ENCODE measurements at regions not wholly inside any gene's neighbourhood (a gene's known extent, or its start where the extent isn't known, plus 50 kb on each side); places are given as distances from the start of the nearest gene placed in this dataset.
"Not testable (repeated sequence)": the region's sequence is repeated elsewhere in the genome, so short reads cannot be mapped to it uniquely, and the experiment has no call there.

DNA sequence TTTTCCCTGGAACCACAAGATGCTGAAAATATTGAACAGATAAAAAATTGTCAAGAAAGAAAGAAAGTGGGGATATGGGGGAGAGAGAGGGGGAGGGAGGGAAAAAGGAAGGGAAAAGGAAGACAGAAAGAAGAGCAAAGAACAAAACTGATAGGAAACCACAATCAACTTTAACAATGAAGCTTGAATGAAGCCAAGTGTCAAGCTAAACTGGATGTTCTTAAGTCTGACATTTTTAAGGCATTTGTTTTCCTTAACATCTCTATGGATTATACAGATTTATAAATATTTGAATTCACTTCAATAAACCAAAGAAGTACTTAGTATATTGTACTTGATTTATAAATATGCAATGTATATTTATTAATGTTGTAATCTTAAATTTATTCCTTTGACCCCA lies 197.6 kb upstream of the SMLR1 start:
- no peaks in the 10 kb centered on the region for H3K9me3 Mint-ChIP-seq
- H3K27me3 Mint-ChIP-seq (ENCODE audit: low read depth in 3 of 3), result peaks cover 2 to 3% (median 3%) of the 10 kb centered on the region in 3 donors
- H3K27ac Mint-ChIP-seq, result no peak overlapping the region
- no peaks in the 10 kb centered on the region for H3K36me3 Mint-ChIP-seq
- H3K4me1 Mint-ChIP-seq, result no peaks in the 10 kb centered on the region
- no peak for DNase-seq
- H3K4me3 Mint-ChIP-seq, result no peak overlapping the region

GRCh38 chr6:130632277-130632676 lies 194.9 kb upstream of the SMLR1 start:
- peaks cover 0 to 11% (median 4%) of the 10 kb centered on the region in 3 donors for H3K36me3 Mint-ChIP-seq
- DNase-seq, result no peak
- peaks cover 0 to 9% (median 0%) of the 10 kb centered on the region in 6 donors for H3K9me3 Mint-ChIP-seq
- H3K27me3 Mint-ChIP-seq (ENCODE audit: low read depth in 3 of 3), result peaks cover 0 to 5% (median 2%) of the 10 kb centered on the region in 3 donors
- H3K4me3 Mint-ChIP-seq, result no peak overlapping the region
- no peak overlapping the region for H3K27ac Mint-ChIP-seq
- H3K4me1 Mint-ChIP-seq, result no peaks in the 10 kb centered on the region

DNA sequence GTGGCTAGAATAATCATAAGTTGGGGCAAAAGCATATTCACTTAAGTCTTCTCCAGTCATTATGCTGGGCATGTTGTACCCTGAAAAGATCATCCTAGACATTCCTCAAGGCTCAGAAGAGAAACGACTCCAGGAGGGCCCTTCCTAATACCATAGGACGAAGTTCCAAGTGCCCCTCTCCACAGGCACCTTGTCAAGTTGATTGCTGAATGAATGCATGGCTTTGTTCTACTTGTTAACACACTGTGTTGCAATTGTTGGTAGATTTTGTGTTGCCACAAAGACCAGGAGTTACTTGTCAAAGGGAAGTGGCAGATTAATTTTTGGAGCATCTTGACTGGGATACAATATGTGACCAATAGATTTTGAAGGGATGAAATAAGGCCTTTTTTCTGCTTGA lies 194.3 kb upstream of the SMLR1 start:
- Mint-ChIP-seq H3K4me3 (no peak overlapping the region), H3K27ac (no peak overlapping the region), H3K36me3 (peaks cover 0 to 11% (median 4%) of the 10 kb centered on the region in 3 donors), H3K27me3 (ENCODE audit: low read depth in 3 of 3) (peaks cover 0 to 5% (median 2%) of the 10 kb centered on the region in 3 donors), H3K9me3 (peaks cover 0 to 9% (median under 1%) of the 10 kb centered on the region in 6 donors), H3K4me1 (no peaks in the 10 kb centered on the region)
- no peak for DNase-seq

DNA sequence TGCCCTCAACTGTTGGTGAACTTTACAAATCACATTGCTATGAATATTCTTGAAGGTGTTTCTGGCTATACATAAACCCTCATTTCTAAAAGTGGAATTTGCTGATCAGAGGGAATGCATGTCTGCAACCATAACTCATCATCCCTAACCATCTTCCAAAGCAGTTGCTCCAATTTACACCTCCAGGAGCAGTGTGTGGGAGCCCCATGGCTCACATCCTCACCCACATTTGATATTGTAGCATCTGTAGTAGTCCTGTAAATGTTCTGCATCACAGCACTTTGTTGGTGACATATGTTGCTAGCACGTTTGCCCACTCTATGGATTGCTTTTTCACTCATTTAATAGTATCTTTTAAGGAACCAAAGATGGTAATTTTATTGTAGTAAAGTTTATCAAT lies 183.8 kb upstream of the SMLR1 start:
- H3K4me1 Mint-ChIP-seq, result no peaks in the 10 kb centered on the region
- H3K4me3 Mint-ChIP-seq, result no peak overlapping the region
- no peak overlapping the region for H3K27ac Mint-ChIP-seq
- peaks cover 0 to 3% (median 2%) of the 10 kb centered on the region in 3 donors for H3K27me3 Mint-ChIP-seq (ENCODE audit: low read depth in 3 of 3)
- H3K36me3 Mint-ChIP-seq, result peaks cover 0 to 3% (median 0%) of the 10 kb centered on the region in 3 donors
- no peak for DNase-seq
- peaks cover 6 to 22% (median 14%) of the 10 kb centered on the region in 6 donors for H3K9me3 Mint-ChIP-seq

GRCh38 chr6:130644175-130644574 lies 183.0 kb upstream of the SMLR1 start:
- no peak for DNase-seq
- Mint-ChIP-seq H3K9me3 (peaks cover 6 to 22% (median 13%) of the 10 kb centered on the region in 6 donors), H3K27me3 (ENCODE audit: low read depth in 3 of 3) (peaks cover 0 to 3% (median 2%) of the 10 kb centered on the region in 3 donors), H3K4me1 (no peaks in the 10 kb centered on the region), H3K4me3 (no peak overlapping the region), H3K36me3 (peaks cover 0 to 3% (median 0%) of the 10 kb centered on the region in 3 donors), H3K27ac (no peak overlapping the region)

GRCh38 chr6:130644769-130645168 lies 182.4 kb upstream of the SMLR1 start:
- H3K9me3 Mint-ChIP-seq, result peaks cover 6 to 22% (median 13%) of the 10 kb centered on the region in 6 donors
- not testable (repeated sequence) for H3K36me3 Mint-ChIP-seq; H3K27me3 Mint-ChIP-seq (ENCODE audit: low read depth in 3 of 3); H3K4me3 Mint-ChIP-seq; H3K27ac Mint-ChIP-seq; H3K4me1 Mint-ChIP-seq; DNase-seq

DNA sequence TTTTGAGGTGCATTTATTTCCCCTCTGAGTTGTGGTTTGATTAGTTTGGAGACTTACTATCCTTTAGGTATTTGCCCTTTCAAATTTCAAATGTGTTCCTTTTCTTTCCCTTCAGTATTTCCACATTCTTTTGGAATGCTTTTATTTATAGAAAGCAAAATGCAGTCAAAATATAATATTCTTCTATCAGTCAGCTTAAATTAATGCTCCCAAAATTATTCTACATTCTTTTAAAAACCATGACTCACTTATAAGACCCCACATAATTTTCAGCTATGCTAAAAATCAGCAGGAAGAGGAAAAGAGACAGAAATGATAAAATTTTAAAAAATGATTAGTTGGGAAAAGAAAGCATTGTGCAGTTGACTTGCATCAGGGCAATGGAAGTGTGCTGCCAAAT lies 180.0 kb upstream of the SMLR1 start:
- Mint-ChIP-seq H3K4me1 (no peaks in the 10 kb centered on the region), H3K36me3 (peaks cover 0 to 3% (median 3%) of the 10 kb centered on the region in 3 donors), H3K4me3 (no peak overlapping the region), H3K9me3 (peaks cover 9 to 22% (median 13%) of the 10 kb centered on the region in 6 donors), H3K27ac (no peak overlapping the region), H3K27me3 (ENCODE audit: low read depth in 3 of 3) (peaks cover 0 to 4% (median 3%) of the 10 kb centered on the region in 3 donors)
- no peak for DNase-seq

DNA sequence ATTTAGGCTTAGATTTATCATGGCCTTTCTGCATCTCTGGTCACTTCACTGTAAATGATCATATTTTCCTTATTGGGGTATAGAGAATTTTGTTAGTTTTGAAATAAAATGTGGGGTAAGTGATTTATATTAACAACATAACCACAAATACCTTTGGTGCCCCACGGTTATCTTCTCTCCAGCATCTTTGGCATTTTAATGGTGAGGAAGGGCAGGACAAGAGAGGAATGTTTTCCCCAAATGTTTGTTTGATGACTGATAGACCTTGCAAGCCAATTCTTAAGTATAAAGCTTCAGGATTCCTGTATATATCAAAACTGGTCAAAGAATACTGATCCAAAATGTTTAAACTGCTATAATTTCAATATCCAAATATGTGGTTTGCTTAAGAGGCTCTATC lies 171.6 kb upstream of the SMLR1 start:
- no peaks in the 10 kb centered on the region for H3K4me1 Mint-ChIP-seq
- H3K9me3 Mint-ChIP-seq, result peaks cover 0 to 2% (median 0%) of the 10 kb centered on the region in 6 donors
- H3K27ac Mint-ChIP-seq, result no peak overlapping the region
- H3K36me3 Mint-ChIP-seq, result peaks cover 0 to 3% (median 0%) of the 10 kb centered on the region in 3 donors
- no peak for DNase-seq
- peaks cover 0 to 1% (median 0%) of the 10 kb centered on the region in 3 donors for H3K27me3 Mint-ChIP-seq (ENCODE audit: low read depth in 3 of 3)
- H3K4me3 Mint-ChIP-seq, result no peak overlapping the region

DNA sequence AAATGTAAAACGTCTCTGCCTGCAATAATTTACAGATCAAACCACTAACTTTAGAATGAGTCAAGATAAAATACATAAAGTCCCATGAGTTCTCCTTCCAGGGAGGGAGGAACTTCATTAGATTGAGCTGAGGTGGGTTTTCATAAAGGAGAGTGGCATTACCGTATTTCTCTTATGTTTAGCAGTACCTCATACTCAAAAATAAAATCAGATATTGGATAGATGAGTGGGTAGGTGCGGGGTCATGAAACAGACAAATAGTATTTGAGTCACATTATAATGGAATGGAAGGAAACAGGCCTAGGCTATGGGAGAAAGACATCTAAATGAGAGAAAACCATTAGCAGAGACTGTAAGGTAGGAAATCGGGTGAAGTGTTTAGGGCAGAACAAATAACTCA lies 166.1 kb upstream of the SMLR1 start:
- no peaks in the 10 kb centered on the region for H3K4me1 Mint-ChIP-seq
- no peak overlapping the region for H3K27ac Mint-ChIP-seq
- no peak for DNase-seq
- no peaks in the 10 kb centered on the region for H3K9me3 Mint-ChIP-seq
- no peaks in the 10 kb centered on the region for H3K27me3 Mint-ChIP-seq (ENCODE audit: low read depth in 3 of 3)
- H3K4me3 Mint-ChIP-seq, result no peak overlapping the region
- H3K36me3 Mint-ChIP-seq, result peaks cover 0 to 4% (median 0%) of the 10 kb centered on the region in 3 donors

DNA sequence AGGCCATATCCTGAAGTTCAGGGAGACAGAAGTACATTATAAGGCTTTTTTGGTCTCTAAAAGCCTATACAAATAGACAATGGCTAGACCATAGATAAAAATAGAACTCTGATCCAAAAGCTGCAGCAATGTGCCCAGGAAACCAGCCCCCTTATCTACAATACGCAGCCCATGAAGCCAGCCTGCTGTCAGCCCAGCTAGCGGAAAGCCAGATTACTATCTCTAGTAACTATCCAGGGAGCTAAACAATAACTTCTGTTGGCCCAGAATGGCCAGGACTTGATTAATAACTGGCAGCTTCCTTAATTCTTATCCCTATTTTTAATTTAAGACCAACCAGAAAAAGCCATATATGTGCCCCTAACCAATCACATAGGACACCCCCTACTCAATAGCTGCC lies 160.4 kb upstream of the SMLR1 start:
- Mint-ChIP-seq H3K27ac (no peak overlapping the region), H3K36me3 (peaks cover 0 to 4% (median 0%) of the 10 kb centered on the region in 3 donors), H3K9me3 (peaks cover 0 to 1% (median 0%) of the 10 kb centered on the region in 6 donors), H3K27me3 (ENCODE audit: low read depth in 3 of 3) (peaks cover 5 to 6% (median 5%) of the 10 kb centered on the region in 3 donors), H3K4me3 (no peak overlapping the region), H3K4me1 (no peaks in the 10 kb centered on the region)
- no peak for DNase-seq

- no peak for DNase-seq
- H3K4me1 Mint-ChIP-seq, result no peaks in the 10 kb centered on the region
- H3K27me3 Mint-ChIP-seq (ENCODE audit: low read depth in 3 of 3), result peaks cover 5 to 7% (median 5%) of the 10 kb centered on the region in 3 donors
- no peak overlapping the region for H3K27ac Mint-ChIP-seq
- H3K9me3 Mint-ChIP-seq, result peaks cover 0 to 1% (median 0%) of the 10 kb centered on the region in 6 donors
- no peak overlapping the region for H3K4me3 Mint-ChIP-seq
- H3K36me3 Mint-ChIP-seq, result peaks cover 0 to 2% (median 0%) of the 10 kb centered on the region in 3 donors
Measured at GRCh38 chr6:130670142-130670541, 157.1 kb upstream of the SMLR1 start.

DNA sequence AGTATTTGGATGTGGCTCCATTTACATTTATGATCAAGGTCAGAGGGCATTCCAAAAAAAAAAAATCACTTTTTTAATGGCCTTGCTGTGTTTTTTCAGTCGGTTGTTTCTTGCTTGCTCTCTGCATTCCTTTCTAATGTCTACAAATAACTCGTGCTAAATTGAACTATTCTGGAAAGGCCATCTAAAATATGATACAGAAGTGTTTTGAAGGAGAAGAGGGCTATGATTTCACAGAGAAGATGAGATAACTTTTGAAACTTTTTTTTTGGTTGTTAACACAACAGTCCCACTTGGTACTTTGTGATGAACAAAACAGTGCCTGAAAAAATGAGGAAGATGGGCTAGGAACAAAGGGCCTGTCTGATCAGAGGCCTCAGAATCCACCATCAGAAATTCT lies 156.1 kb upstream of the SMLR1 start:
- Mint-ChIP-seq H3K36me3 (no peaks in the 10 kb centered on the region), H3K27me3 (ENCODE audit: low read depth in 3 of 3) (peaks cover 5 to 7% (median 5%) of the 10 kb centered on the region in 3 donors), H3K4me3 (no peak overlapping the region), H3K9me3 (peaks cover 0 to 1% (median 0%) of the 10 kb centered on the region in 6 donors), H3K4me1 (no peaks in the 10 kb centered on the region), H3K27ac (no peak overlapping the region)
- no peak for DNase-seq

- no peaks in the 10 kb centered on the region for H3K4me1 Mint-ChIP-seq
- peaks cover 5 to 7% (median 5%) of the 10 kb centered on the region in 3 donors for H3K27me3 Mint-ChIP-seq (ENCODE audit: low read depth in 3 of 3)
- no peak for DNase-seq
- H3K4me3 Mint-ChIP-seq, result no peak overlapping the region
- H3K27ac Mint-ChIP-seq, result no peak overlapping the region
- peaks cover 0 to 1% (median 0%) of the 10 kb centered on the region in 6 donors for H3K9me3 Mint-ChIP-seq
- H3K36me3 Mint-ChIP-seq, result no peaks in the 10 kb centered on the region
Measured at GRCh38 chr6:130671577-130671976, 155.6 kb upstream of the SMLR1 start.

DNA sequence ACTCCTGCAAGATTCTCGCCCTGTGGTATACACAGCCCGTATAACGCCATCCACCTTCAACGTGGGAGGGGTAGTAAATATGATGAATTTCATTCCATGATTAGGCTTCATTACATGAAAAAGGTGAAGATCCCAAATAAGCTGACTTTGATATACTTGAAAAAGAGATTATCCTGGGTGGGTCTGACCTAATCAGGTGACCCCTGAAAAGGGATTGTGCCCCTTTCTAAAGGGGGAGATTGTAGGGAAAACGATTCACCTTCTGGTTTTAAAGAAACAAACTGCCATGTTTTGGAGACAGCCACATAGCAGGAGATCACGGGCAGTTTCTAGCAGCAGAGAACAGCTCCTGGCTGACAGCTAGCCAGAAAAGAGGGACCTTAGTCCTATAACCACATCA lies 155.1 kb upstream of the SMLR1 start:
- Mint-ChIP-seq H3K4me3 (no peak overlapping the region), H3K9me3 (peaks cover 0 to 2% (median 0%) of the 10 kb centered on the region in 6 donors), H3K27ac (no peak overlapping the region), H3K36me3 (no peaks in the 10 kb centered on the region), H3K4me1 (no peaks in the 10 kb centered on the region), H3K27me3 (ENCODE audit: low read depth in 3 of 3) (peaks cover 2 to 7% (median 5%) of the 10 kb centered on the region in 3 donors)
- no peak for DNase-seq

DNA sequence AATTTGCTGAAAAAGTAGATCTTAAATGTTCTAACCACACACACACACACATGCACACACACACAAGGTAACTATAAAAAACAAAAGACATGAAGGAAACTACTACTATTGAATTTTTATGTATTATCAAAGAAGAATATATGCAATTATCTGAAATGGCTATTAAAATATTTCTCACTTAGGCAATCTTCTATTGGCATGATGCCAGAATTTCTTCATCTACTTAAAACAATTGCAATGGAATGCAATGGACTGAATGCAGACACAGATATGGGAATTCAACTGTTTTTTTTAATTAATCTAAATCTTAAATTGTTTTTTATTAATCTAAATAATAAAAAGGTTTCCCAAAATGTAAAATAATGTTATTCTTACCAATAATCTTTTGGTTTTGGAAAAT lies 152.6 kb upstream of the SMLR1 start:
- DNase-seq, result no peak
- no peak overlapping the region for H3K4me3 Mint-ChIP-seq
- peaks cover 0 to 8% (median under 1%) of the 10 kb centered on the region in 3 donors for H3K27me3 Mint-ChIP-seq (ENCODE audit: low read depth in 3 of 3)
- H3K4me1 Mint-ChIP-seq, result no peaks in the 10 kb centered on the region
- peaks cover 0 to 3% (median 0%) of the 10 kb centered on the region in 3 donors for H3K36me3 Mint-ChIP-seq
- peaks cover 0 to 9% (median under 1%) of the 10 kb centered on the region in 6 donors for H3K9me3 Mint-ChIP-seq
- H3K27ac Mint-ChIP-seq, result no peak overlapping the region

All from immature natural killer cell (primary cell).